PC-9 (cell line): ENCODE measurements at regions not wholly inside any gene's neighbourhood (a gene's known extent, or its start where the extent isn't known, plus 50 kb on each side); places are given as distances from the start of the nearest gene placed in this dataset.

ENCODE experiments used
- CTCF ChIP-seq: fragments of 200-600 bp; sonication (generic); conservative IDR thresholded peaks from 2 replicates; pipeline ENCODE4 v1.6.1; 2017; ENCODE audit warnings: mixed run types, antibody characterized with exemption, mild to moderate bottlenecking, moderate library complexity
- EZH2 ChIP-seq: fragments of 200-600 bp; sonication (generic); IDR thresholded peaks from 2 replicates; pipeline ENCODE4 v1.8.0; 2017; ENCODE audit warnings: antibody characterized with exemption, low read depth

- TF ChIP-seq CTCF: no peak
- no peak for TF ChIP-seq EZH2
Observed at GRCh38 chr17:27378482-27379175, 77.6 kb upstream of the KSR1 start.
